ENCODE measurements at regions not wholly inside any gene's neighbourhood (a gene's known extent, or its start where the extent isn't known, plus 50 kb on each side); places are given as distances from the start of the nearest gene placed in this dataset.

DNA sequence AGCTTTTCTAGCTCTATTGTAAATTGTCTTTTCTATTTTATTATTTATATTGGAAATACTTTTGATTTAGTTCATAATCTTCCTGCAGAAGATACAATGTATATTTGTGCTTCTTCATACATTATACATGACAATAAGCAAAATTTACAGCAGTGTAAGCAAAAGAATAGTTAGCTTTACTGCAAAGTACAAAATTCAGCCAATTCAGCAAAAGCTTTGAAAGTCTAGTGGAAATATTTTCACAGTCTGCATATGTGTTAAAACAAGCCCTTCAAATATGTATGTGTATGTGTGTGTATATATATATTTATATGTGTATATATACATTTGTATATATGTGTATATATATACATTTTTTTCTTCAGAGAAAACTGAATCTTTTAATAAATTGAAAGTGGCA, 879.1 kb downstream of the SLITRK1 start:
- TF ChIP-seq FOXA1 (IDR thresholded peaks at IDR 0.05) = no peak
- no peak for TF ChIP-seq YY1 (IDR thresholded peaks at IDR 0.05)
- TF ChIP-seq ATF3 (IDR thresholded peaks at IDR 0.05) = no peak
- no peak for TF ChIP-seq TAF1 (conservative IDR thresholded peaks at IDR 0.05)
- no peak for TF ChIP-seq EGR1 (IDR thresholded peaks at IDR 0.05; ENCODE audit: low read depth in 2 of 2)
- no peak for TF ChIP-seq HNF4A (conservative IDR thresholded peaks at IDR 0.05)
- no peak for TF ChIP-seq NR2F2 (IDR thresholded peaks at IDR 0.05)
- no peak for TF ChIP-seq FOXA2 (IDR thresholded peaks at IDR 0.05)
- no peak for TF ChIP-seq ZBTB33 (IDR thresholded peaks at IDR 0.05)
- TF ChIP-seq JUND (IDR thresholded peaks at IDR 0.05) = no peak
- no peak for TF ChIP-seq SP1 (IDR thresholded peaks at IDR 0.05)
- TF ChIP-seq RXRA (IDR thresholded peaks at IDR 0.05) = no peak
- no peak for TF ChIP-seq RAD21 (IDR thresholded peaks at IDR 0.05)
- TF ChIP-seq, protein P1, sequence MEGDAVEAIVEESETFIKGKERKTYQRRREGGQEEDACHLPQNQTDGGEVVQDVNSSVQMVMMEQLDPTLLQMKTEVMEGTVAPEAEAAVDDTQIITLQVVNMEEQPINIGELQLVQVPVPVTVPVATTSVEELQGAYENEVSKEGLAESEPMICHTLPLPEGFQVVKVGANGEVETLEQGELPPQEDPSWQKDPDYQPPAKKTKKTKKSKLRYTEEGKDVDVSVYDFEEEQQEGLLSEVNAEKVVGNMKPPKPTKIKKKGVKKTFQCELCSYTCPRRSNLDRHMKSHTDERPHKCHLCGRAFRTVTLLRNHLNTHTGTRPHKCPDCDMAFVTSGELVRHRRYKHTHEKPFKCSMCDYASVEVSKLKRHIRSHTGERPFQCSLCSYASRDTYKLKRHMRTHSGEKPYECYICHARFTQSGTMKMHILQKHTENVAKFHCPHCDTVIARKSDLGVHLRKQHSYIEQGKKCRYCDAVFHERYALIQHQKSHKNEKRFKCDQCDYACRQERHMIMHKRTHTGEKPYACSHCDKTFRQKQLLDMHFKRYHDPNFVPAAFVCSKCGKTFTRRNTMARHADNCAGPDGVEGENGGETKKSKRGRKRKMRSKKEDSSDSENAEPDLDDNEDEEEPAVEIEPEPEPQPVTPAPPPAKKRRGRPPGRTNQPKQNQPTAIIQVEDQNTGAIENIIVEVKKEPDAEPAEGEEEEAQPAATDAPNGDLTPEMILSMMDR (IDR thresholded peaks at IDR 0.05; ENCODE audit: low read depth, low read length, missing input control) = no peak
- TF ChIP-seq REST (IDR thresholded peaks at IDR 0.05) = no peak
- no peak for TF ChIP-seq HNF4G (IDR thresholded peaks at IDR 0.05)
- TF ChIP-seq, protein P2, sequence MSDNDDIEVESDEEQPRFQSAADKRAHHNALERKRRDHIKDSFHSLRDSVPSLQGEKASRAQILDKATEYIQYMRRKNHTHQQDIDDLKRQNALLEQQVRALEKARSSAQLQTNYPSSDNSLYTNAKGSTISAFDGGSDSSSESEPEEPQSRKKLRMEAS (IDR thresholded peaks at IDR 0.05) = no peak
- no peak for DNase-seq (ENCODE audit: low spot score)
- H3K27ac ChIP-seq (ENCODE audit: low read depth in 1 of 2, low read length in 2 of 2) = no peak overlapping the region

GRCh38 chr13:82993417-82993816, 888.9 kb downstream of the SLITRK1 start:
- Histone ChIP-seq H3K4me1 (ENCODE audit: control insufficient read depth in 4 of 4, insufficient read depth in 4 of 4, low read length in 3 of 4) (no peaks in the 10 kb centered on the region), H3K27me3 (ENCODE audit: control insufficient read depth in 4 of 4, insufficient read depth in 4 of 4, low read length in 3 of 4) (no peaks in the 10 kb centered on the region), H3K36me3 (ENCODE audit: control insufficient read depth in 4 of 4, insufficient read depth in 3 of 4, low read depth in 1 of 4, low read length in 3 of 4) (no peaks in the 10 kb centered on the region), H3K27ac (ENCODE audit: low read depth in 1 of 2, low read length in 2 of 2) (no peak overlapping the region), H3K9ac (ENCODE audit: low read depth in 1 of 2, low read length in 2 of 2) (no peak overlapping the region), H3K4me3 (ENCODE audit: low read depth in 1 of 3, low read length in 3 of 3) (no peak overlapping the region), H3K9me3 (ENCODE audit: control insufficient read depth in 4 of 4, low read length in 3 of 4) (no peaks in the 10 kb centered on the region)
- WGBS = 64% methylated on average over 2 of the region's 2 CpGs
- DNase-seq (ENCODE audit: low spot score) = no peak
- TF ChIP-seq ZBTB33 (IDR thresholded peaks at IDR 0.05) = no peak

More for the DNA sequence above, 879.1 kb downstream of the SLITRK1 start:
- Histone ChIP-seq H3K27me3 (ENCODE audit: control insufficient read depth in 4 of 4, insufficient read depth in 4 of 4, low read length in 3 of 4) (no peaks in the 10 kb centered on the region), H3K36me3 (ENCODE audit: control insufficient read depth in 4 of 4, insufficient read depth in 3 of 4, low read depth in 1 of 4, low read length in 3 of 4) (no peaks in the 10 kb centered on the region), H3K9me3 (ENCODE audit: control insufficient read depth in 4 of 4, low read length in 3 of 4) (no peaks in the 10 kb centered on the region), H3K4me3 (ENCODE audit: low read depth in 1 of 3, low read length in 3 of 3) (no peak overlapping the region), H3K4me1 (ENCODE audit: control insufficient read depth in 4 of 4, insufficient read depth in 4 of 4, low read length in 3 of 4) (no peaks in the 10 kb centered on the region), H3K9ac (ENCODE audit: low read depth in 1 of 2, low read length in 2 of 2) (no peak overlapping the region)
